Colonic mucosa (tissue), 4 donors: ENCODE measurements at regions not wholly inside any gene's neighbourhood (a gene's known extent, or its start where the extent isn't known, plus 50 kb on each side); places are given as distances from the start of the nearest gene placed in this dataset.

ENCODE experiments used
- DNase-seq: peaks from one replicate; pipeline ENCODE4 v3.0.0-alpha.2; 2020
- H3K27ac ChIP-seq: fragments of 200-600 bp; one replicate; pipeline ENCODE4 v1.8.0; 2021
- H3K27me3 ChIP-seq: fragments of 200-600 bp; one replicate; pipeline ENCODE4 v1.8.0; 2021
- H3K36me3 ChIP-seq: fragments of 200-600 bp; one replicate; pipeline ENCODE4 v1.8.0; 2021
- H3K4me1 ChIP-seq: fragments of 200-600 bp; one replicate; pipeline ENCODE4 v1.8.0; 2021; ENCODE audit warnings: mild to moderate bottlenecking
- H3K4me3 ChIP-seq: fragments of 200-600 bp; one replicate; pipeline ENCODE4 v1.8.0; 2021
- H3K9ac ChIP-seq, 2 donors: one replicate each; pipeline ENCODE4 v1.7.0; 2013; ENCODE audit warnings: control low read depth in 2 of 2, low read depth in 2 of 2, low read length in 2 of 2
- H3K9me3 ChIP-seq: fragments of 200-600 bp; one replicate; pipeline ENCODE4 v1.8.0; 2021
- intact Hi-C: fragments of 100-400 bp; cut with DNase I; formaldehyde crosslinking; loops from one replicate; pipeline ENCODE4 v1.14.1; 2022
- TF ChIP-seq, protein P1 (sequence below): fragments of 200-600 bp; IDR thresholded peaks from one replicate; pipeline ENCODE4 v1.8.0; 2022; ENCODE audit warnings: antibody characterized with exemption, mild to moderate bottlenecking
- donor health status: healthy.
- donor health status: DM: no; HTN: no; CAD: no.
- donor health status: DM: no; HTN: no; CAD: no.

DNA sequence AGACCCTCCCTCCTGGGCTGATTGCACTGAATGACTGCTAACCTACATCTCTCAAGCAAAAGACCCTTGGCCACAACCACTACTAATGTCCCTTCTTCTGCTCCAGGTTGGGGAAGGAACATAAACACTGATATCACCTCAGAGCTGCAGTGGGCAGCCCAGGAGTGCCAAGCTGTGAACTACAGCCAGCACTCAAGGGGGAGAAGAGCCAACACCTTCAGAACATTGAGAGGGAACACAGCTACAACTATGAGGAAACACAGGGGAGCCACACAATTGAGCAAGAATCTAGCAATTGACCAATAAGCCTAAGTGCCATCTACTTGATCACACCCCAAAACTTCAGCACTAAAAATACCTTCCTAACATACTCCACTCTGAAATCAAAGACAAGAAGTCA is 222.8 kb downstream of the SPATA18 start:
- TF ChIP-seq, protein P1, sequence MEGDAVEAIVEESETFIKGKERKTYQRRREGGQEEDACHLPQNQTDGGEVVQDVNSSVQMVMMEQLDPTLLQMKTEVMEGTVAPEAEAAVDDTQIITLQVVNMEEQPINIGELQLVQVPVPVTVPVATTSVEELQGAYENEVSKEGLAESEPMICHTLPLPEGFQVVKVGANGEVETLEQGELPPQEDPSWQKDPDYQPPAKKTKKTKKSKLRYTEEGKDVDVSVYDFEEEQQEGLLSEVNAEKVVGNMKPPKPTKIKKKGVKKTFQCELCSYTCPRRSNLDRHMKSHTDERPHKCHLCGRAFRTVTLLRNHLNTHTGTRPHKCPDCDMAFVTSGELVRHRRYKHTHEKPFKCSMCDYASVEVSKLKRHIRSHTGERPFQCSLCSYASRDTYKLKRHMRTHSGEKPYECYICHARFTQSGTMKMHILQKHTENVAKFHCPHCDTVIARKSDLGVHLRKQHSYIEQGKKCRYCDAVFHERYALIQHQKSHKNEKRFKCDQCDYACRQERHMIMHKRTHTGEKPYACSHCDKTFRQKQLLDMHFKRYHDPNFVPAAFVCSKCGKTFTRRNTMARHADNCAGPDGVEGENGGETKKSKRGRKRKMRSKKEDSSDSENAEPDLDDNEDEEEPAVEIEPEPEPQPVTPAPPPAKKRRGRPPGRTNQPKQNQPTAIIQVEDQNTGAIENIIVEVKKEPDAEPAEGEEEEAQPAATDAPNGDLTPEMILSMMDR = no peak
- Histone ChIP-seq H3K4me3 (no peak overlapping the region), H3K9me3 (no peaks in the 10 kb centered on the region), H3K27ac (no peak overlapping the region), H3K4me1 (no peaks in the 10 kb centered on the region), H3K9ac (no peak overlapping the region), H3K27me3 (no peaks in the 10 kb centered on the region), H3K36me3 (no peaks in the 10 kb centered on the region)
- DNase-seq = no peak
- intact Hi-C loops = no loop called here

DNA sequence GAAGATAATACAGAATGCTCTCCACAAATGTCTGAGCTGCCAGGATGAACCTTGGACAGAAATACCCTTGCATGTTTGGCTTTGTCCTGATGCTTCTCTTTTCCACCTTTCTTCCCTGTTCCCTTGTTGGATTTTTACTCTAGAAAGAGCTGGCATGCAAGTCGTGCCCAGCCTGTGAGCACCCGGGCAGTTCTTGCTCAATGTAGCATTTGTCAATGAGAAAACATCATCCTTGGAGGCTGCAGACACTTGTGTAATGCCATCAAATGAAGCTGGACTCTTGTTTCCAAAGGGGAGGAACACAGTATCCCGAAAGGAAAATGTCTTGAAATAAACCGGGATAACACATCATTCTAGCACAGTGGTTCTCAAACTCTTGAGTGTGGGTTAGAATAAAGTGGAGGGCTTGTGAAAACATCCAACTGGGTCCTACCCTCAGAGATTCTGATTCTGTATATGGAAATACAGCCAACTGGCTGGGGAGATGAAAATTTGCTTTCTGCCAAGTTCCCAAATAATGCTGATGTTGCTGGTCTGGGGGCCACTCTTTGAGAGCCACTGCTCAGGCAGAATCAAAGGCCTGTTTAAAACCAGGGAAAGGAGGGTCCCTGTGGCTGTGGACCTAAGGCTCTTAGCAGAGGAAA is 237.2 kb downstream of the SPATA18 start:
- Histone ChIP-seq H3K36me3 (no peaks in the 10 kb centered on the region), H3K4me1 (no peaks in the 10 kb centered on the region), H3K4me3 (no peak overlapping the region), H3K9ac (no peak overlapping the region), H3K27me3 (no peaks in the 10 kb centered on the region), H3K9me3 (no peaks in the 10 kb centered on the region), H3K27ac (no peak overlapping the region)
- intact Hi-C loops = no loop called here
- DNase-seq = no peak
- TF ChIP-seq, protein P1 = no peak

DNA sequence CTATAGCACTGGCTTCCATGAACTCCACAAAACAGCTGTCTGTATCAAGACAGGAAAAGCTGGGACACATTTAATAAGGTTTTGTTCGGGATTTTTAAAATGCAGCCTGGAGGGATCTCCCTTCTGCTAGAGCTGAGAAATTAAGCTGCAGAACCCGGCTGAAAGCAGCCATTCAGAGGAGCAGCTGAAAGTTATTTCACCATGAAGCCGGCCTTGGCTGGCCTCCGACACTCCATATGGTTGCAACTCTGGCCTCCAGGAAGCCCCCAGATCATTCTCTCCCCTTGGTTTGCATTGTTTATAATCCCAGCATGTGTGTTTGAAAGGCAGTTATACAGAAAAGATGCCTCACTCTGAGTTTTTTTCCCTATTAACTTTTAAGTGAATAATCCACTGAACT is 239.4 kb downstream of the SPATA18 start:
- no peak overlapping the region for H3K27ac ChIP-seq
- H3K27me3 ChIP-seq = no peaks in the 10 kb centered on the region
- no peaks in the 10 kb centered on the region for H3K36me3 ChIP-seq
- no peak for DNase-seq
- no peaks in the 10 kb centered on the region for H3K9me3 ChIP-seq
- no peak overlapping the region for H3K9ac ChIP-seq
- H3K4me3 ChIP-seq = no peak overlapping the region
- intact Hi-C loops = no loop called here
- TF ChIP-seq, protein P1 = no peak
- no peaks in the 10 kb centered on the region for H3K4me1 ChIP-seq

DNA sequence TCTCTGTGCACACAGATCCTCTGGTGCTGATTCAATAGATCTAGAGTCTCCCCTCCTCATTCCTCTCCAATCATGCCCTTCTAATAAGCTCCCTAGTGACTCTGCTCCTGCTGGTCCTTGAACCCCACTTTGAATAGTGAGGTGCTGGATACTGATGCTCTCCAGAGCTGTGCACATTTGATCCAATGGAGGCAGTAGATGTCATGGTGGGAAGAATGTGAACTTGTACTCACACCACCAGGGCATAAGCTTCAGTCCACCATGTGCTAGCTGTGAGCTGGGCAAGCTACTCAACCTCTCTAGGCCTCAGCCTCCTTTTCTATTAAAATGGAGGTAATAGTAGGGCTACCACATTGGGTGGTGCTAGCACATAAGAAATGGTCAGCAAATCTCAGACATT is 241.1 kb downstream of the SPATA18 start:
- Histone ChIP-seq H3K9me3 (no peaks in the 10 kb centered on the region), H3K4me1 (no peaks in the 10 kb centered on the region), H3K4me3 (no peak overlapping the region), H3K36me3 (no peaks in the 10 kb centered on the region), H3K27ac (no peak overlapping the region), H3K27me3 (no peaks in the 10 kb centered on the region), H3K9ac (no peak overlapping the region)
- intact Hi-C loops = no loop called here
- DNase-seq = no peak
- TF ChIP-seq, protein P1 = no peak

DNA sequence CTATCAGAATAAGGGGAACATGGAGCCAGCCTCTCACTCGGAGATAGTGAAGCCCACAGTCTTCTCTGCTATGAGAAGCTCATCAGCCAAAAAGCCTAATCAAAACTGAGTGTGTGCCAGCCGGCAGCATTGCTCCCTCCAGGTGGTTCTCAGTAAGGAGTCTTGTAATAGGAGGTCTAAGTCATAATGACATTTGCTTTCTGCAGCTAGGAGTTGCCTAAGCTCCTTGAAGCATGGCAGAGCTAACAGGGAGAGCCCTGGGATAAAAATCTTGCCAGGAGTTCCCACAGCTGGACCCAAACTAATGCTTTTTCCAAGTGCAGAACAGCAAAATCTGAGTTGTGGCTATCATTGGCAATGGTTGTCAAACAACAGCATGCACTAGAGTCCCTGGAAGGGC is 245.2 kb downstream of the SPATA18 start:
- no peak overlapping the region for H3K4me3 ChIP-seq
- no peaks in the 10 kb centered on the region for H3K9me3 ChIP-seq
- H3K27me3 ChIP-seq = no peaks in the 10 kb centered on the region
- no peak overlapping the region for H3K9ac ChIP-seq
- intact Hi-C loops = no loop called here
- no peaks in the 10 kb centered on the region for H3K4me1 ChIP-seq
- no peaks in the 10 kb centered on the region for H3K36me3 ChIP-seq
- no peak overlapping the region for H3K27ac ChIP-seq
- TF ChIP-seq, protein P1 = no peak
- DNase-seq = no peak
